ENCODE measurements at regions not wholly inside any gene's neighbourhood (a gene's known extent, or its start where the extent isn't known, plus 50 kb on each side); places are given as distances from the start of the nearest gene placed in this dataset.
"Not testable (repeated sequence)": the region's sequence is repeated elsewhere in the genome, so short reads cannot be mapped to it uniquely, and the experiment has no call there.

DNA sequence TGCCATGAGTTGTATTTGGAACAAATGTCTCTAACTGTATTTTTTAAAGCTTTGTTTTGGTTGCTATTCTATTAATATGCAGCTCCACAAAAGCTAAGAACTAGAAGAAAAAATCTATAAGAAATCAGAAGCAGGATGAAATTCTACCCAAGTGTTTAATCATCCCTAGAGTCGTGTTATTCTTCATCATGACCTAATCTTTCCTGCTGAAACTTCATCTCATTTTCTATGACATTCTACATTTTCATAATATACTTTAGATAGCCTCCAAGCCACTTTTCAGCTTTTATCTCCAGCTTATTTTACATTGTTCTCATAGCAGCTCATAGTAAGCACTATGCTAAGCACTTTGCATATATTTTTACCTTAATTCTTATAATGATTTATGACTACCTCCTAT lies 302.8 kb downstream of the FOXO1 start:
- no peak for DNase-seq (ENCODE audit: low read depth)

DNA sequence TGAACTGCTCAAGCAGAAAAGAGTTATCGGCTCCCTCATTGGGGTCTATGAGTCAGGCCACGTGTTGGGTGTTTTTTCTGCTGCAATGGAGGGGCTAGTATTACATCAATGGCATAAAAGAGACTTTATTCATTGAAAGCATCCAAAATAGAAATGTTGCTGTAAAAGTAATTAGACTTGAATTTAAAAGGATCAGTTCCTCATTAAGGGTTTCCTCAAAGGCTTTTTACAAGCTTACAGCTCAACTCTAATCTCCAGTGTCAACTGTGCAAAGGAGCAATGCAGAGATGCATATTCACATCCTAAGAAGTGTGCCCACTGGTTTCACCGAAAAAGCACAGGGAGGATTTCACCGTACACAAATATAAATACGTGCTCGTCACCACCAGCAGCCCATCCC lies 300.3 kb downstream of the FOXO1 start:
- no peak for DNase-seq (ENCODE audit: low read depth)

DNA sequence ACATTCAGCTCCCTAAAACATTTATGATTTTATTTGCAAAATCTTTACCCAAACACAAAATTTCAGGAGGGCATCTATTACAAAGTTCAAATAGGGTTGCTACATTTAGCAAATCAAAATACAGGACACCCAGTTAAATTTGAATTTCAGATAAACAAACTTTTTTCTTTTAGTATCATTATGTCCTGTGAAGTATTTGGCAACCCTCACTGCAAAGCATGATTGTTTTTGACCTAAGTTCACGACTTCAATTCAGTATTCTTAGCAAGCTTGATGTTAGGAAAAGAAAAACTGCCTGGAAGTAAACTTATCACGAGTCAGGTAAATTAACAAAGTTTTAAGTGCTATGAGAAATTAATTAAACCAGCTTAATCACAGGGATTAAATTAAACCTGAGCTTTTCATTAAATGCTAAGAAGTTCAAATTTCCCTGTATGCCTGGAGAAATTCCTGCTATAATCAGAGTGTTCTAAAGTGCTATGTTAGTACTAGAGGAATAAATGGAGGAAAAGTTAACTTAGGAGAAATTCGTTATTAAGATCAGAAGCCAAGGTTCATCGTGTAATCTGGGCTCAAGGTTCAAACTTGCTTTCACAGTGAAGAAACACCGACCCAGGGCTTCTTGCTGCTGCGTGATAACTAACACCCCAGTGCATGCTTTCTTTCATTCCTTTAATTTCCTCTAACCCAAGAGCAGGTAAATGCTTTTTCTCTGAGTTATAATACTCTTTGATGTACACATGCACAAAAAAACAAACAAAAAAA lies 298.1 kb downstream of the FOXO1 start:
- no peak for DNase-seq (ENCODE audit: low read depth)

DNA sequence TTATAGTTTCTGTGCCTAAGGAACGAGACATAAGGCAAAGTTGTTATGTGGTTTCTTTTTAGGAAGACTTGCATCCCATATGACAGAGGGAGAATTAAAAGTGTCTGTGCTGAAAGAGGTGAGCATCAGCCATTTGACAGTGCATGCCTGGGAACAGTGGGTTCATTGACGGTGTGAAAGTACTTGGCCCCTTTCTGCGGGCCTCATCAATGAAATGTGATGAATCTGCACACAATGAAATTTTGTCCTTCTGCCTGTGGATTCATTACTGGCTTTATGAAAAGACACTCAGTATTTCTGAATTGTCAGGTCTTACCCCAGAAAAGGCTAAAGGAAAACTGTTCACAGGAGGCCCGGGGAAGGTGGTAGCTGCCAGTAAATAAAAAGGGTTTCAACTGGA lies 295.8 kb downstream of the FOXO1 start:
- DNase-seq (ENCODE audit: low read depth) = no peak

DNA sequence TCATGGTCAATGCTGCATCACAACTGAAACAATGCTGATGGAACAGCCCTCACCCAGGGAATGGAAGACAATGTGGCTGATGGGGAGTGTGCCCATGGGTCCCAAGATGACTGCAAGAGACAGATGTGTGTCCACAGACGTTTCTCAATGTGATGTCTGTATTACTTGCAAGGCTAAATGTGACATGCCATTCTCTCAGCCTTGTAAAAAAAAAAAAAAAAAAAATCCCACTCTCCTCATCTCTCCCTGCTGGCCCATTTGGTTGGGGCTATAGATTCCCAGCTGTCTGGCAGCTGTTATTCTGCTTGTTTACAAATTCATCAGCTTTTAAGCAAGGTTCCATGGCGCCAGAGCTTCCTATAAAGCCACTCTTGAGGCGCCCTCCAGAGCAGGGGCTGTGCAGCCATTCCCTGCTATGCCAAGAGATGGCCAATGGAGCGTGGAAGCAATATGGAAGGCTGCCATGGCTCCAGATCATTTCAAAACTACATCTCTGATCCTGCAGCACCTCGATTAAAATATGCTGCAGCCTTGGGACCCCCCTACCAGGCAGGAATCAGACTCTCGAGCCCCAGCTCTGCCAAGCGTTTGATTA lies 294.8 kb downstream of the FOXO1 start:
- DNase-seq (ENCODE audit: low read depth) = no peak

DNA sequence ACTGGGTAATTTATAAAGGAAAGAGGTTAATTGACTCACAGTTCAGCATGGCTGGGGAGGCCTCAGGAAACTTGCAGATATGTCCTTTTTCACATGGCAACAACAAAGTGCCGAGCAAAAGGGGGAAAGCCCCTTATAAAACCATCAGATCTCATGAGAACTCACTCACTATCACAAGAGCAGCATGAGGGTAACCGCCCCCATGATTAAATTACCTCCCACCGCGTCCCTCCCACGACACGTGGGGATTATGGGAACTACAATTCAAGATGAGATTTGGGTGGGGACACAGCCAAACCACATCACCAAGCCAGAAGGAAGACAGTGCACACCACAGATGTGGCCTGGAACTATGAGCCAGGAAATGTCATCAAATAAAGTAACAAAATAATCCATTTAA lies 292.8 kb downstream of the FOXO1 start:
- not testable (repeated sequence) for DNase-seq (ENCODE audit: low read depth)

DNA sequence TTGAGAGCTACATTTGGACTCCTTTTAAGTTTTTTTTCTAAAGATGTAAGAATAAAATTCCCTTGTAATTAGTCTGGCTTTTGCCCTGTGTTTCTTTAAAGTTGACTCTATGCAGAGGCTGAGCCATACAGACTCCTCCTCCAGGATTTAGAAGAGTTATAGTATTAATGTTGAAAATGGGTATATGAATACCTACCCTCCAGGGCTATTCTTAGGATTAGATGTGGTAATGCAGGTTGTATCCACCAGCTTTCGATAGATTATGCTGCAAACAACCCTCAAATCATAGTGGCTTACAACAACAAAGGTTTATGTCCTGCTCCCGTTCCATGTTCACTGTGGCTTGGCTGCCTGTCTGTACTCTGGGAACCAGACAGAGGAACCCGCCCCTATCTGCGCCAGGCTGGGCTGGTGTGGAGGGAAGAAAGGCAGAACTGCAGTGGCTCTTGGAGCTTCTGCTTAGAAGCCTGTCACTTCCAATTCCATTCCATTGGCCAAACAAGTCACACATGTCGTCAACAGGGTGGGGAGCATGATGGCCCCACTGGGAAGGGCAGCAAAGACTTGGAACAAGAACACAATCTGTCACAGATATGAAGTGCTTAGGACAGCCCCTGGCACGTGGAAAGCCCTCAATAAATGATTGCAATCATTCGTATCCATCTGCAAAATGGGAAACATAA lies 290.8 kb downstream of the FOXO1 start:
- no peak for DNase-seq (ENCODE audit: low read depth)

DNA sequence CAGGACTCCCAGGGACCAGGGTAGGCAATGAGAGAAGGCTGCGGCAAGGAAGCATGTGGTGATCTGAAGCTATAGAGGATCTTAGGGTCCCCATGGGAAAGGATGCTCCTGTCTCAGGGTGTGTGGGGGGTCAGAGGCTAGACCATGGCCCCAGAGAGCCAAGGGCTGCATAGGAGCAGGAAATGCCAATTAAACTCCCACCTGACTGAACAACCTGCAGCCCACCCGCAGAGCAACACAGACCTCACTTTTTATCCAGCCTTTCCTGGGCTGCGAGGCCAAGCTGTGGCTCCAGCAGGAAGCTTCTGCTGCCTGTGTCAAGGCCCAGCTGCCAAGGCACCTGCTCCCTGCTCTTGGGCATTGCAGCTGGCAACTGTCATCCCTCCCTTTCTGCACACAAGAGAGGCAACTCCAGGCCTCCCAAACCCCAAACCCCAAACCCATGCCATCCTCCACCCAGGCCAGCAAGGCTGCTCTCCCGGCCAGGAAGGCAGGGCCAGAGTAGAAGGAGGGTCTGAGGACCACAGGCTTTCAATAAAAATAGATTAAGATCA lies 290.1 kb downstream of the FOXO1 start:
- DNase-seq (ENCODE audit: low read depth) = no peak

DNA sequence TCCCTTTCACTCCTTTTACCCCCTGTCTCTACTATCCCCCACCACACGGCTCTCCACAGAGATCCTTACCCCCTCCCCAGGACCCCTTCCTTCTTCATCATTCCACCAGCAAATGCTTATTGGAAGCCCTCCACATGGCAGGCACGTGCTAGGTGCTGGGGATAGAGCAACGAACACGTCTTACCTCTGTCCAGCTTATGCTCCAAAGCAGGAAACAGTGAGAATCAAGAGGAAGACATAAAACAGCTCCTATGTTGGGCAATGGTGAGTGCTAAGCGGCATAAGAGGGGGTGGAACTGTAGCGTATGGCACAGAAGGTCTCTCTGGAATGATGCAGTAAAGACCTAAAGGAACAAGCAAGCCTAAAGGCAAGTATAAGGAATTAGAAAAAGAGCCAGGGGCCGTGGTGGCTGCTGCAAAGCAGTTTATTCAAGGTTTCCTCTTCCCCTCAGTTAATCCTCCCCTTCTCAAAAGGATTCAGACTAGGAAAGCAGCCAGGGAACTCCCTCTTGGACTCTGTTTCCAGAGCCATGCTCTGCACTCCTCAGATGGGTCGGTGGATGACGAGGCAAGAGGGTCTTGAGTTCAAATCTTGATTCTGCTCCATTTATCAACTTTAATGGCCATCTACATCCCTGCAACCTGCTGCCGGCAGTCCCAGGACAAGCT lies 289.4 kb downstream of the FOXO1 start:
- DNase-seq (ENCODE audit: low read depth) = no peak

DNA sequence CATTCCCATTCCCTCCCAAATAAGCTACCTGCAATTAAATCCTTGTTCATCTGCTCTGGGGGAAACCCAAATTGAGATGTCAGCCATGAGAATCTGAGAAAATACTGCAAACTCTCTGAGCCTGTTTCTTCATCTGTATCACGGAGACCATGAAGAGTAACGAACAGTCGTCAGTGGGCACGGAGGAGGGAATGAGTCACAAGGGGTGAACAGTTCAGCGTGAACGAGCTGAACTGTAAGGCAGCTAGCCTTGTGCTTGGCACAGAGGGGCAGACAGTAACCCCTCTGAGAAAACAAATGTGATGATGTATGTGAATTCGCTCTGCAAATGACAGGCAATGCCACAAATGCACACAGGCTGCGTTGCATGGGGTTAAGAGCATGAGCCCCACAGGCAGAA lies 288.7 kb downstream of the FOXO1 start:
- peak; percentile 56 for DNase-seq (ENCODE audit: low read depth)

DNA sequence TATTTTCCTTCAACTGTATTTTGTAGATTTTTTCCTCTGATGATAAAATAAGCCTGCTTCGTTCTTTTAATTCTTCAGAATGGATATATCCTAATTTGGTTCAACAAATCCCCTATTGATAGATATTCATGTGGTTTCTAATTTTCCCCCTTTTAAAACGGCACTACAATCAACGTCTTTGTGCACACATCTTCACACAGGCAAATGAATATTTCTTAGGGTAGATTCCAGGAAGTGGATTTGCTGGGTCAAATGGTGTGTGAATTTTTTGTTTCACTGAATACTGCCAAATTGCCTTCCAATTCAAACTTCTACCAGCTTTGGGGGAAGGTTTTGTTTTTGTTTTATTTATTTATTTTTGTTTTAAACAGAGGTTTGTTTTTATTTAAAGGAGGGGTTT lies 287.2 kb downstream of the FOXO1 start:
- DNase-seq (ENCODE audit: low read depth) = no peak

DNA sequence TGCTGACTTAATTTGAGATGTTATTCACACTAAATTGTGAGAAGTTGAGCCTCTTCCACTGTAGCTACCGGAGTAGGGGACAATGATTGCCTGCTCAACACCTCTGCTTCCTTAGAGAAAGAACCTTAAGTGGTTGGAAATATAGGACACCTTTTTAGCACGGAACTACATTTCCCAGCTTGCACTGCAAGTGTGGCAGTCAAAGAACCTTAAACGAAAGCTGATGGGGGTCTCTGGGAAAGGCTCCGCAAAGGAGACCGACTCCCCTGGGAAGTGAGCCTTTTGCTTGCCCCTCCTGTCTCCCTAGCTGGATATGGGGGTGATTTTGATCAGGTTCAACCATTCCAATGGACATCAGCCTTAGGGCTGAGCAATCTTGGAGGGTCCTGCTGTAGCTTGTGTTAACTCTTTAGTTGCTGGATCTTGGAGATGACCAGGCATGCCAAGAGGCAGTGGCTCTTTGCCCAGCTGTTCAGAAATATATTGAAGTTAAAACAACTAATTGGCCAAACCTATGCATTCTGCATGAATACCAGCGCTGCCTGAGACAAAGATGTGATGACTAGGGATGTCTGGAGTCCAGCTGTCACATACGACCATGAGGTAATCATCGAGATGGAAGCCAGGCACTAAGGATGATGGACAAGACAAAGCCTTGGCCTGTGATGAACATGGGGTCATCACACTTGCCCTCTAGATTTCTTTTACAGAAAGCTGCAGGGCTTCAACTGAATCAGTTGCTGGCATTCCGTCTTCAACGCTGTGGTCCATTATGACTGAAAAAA lies 286.5 kb downstream of the FOXO1 start:
- no peak for DNase-seq (ENCODE audit: low read depth)

DNA sequence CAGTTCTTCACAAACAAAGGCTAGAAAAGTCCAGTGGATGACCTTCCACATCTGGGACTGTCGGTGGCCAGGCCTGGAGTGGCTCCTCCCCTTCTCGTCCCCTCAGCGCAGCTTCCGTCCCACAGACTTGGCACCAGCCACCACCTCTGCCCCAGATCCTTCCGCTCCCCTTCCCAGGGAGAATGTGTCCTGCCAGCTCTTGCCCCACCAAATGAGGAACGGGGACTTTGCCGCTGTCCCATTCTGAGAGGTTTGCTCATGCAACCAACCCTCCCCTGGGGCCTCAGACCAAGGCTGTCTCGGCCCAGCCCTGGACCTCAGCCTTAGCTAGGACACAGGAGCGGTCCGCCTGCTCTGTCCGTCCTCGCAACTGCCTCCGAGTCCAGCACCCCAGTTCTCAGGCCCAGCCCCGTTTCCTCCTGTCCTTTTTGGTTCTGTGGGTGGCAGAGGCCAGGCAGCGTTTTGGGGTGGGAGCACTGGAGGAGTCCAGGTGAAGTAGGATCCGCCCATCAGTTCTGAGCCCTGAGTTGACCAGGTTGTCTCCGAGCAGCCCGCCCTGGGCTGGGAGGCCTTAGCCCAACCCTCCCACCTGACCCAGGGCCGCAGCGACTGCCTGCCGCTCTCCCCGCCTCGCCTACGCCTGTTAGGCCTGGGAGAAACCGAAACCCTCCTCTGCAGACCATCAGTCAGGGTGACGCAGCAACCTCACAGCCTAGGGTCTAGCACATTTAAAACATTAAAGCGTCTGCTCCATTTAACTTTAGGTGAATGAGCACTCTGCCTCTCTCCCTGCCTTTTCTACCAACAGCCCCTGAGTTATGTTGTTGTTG lies 284.3 kb downstream of the FOXO1 start:
- no peak for DNase-seq (ENCODE audit: low read depth)

DNA sequence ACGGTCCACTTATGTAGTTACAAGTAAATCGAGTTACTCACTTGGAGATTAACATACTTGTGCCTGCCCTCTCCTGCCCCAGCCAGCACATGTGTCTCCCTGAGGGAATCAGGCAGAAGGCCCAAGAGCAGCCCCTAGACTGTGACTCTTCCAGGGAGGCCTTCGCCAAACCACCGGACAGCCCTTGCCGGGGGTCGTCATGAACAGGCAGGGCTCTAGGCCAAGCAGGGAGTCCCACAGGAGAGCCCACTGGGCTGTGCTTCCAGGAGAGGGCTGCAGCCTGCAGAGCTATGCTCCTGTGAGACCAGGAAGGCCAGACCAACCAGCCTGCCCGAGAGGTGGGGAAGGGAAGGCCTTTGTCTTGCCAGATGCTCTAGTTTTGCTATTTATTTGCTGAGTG lies 283.3 kb downstream of the FOXO1 start:
- no peak for DNase-seq (ENCODE audit: low read depth)

DNA sequence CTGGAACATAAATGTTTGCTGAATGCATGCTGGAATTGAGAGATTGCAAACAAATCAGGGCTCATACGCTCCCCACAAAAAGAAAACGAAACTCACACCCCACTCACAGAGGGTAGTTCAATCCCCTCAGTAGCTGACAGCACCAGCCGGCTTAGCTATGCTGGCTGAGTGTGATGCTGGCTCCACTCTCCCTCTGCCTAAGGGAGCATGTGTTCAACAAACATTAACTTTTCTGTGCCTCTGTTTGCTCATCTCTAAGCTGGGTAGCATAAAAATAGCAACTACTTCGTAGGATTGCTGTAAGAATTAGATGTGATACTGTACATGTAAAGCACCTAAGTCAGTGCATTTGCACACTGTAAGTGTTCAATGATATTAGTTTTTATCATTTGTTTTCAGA lies 282.6 kb downstream of the FOXO1 start:
- no peak for DNase-seq (ENCODE audit: low read depth)

DNA sequence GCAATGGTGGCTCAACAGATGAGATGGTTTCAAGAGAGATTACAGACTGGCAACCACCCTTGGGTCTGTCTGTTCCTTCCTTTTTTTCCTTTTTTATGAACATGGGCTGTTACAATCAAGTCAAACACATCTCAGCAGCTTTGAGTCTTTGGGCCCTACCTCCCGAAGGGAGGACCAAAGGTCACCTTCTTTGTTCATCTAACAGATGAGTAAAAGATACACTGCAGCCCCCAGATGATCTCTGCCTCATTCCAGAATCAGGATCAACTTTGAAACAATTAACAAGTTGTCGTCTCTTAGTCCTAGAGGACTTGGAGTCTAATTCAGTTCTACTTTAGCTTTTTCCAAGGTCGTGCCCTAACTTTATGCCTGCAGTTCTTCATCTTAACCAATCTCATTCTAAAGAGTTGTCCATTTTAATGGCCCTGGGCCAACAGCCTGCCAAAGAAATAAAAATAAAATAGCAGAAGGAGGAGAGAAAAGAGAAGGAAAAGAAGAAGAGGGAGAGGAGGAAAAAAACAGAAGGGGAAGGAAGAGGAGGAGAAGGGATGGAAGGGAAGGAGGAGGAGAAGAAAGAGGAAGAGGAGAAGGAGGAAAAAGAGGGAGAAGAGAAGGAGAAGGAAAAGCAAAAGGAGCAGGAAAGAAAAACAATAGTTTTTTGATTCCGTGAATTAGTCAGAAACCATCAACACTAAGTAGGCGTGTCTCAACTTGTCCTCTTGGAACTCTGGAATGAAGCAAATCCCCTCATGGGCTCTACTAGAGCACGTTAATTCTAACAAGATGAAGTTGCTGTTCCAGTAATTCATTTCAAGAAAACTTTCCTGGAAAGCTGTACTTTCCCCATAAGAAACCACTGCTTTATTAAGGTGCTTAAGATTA lies 281.2 kb downstream of the FOXO1 start:
- DNase-seq (ENCODE audit: low read depth) = no peak

DNA sequence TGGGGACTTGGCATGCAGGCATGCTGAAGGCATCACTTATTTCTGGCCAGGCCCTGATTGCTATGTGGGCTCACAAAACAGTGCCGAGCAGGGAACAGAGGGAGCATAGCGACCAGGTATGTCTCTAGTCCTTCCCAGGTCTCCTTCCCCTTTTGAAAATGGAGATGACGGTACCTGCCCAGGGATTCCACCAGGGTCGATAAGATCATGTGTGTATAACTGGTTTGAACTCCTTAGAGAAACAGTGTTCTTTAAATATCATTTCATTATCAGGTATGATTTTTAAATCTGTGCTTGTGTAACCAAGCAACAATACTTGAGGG lies 280.6 kb downstream of the FOXO1 start:
- no peak for DNase-seq (ENCODE audit: low read depth)

DNA sequence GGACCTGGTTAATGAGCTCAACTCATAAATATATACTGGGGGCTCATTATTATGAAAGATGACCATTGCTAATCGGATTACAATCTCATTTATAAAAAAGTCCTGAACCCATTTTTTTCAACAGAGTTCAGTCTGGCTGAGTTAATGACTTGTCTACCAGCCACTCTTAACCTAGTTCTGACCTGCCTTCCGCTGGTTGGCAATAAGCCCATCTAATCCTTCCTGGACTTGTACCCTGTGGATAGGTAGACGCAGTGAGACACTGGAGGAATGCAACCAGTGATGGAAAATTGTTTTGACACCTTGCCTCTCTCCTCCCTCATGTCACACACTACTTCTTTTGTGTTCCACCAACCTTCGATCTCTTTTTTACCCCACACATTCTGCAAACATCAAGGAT lies 279.9 kb downstream of the FOXO1 start:
- DNase-seq (ENCODE audit: low read depth) = no peak

DNA sequence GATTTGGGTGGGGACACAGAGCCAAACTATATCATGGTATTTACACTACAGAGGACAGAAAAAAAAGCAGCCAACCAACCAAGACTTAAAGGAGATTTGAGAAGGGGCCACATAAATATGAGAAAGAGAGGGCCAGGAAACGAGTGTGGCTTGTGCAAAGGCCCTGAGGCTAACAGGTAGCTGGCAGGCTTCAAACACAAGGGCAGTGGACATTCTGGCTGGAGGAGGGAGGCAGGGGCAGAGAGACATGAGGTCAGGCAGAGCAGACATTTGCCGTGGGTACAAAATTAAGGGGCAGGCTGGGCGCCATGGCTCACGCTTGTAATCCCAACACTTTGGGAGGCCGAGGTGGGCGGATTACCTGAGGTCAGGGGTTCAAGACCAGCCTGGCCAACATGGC lies 278.7 kb downstream of the FOXO1 start:
- DNase-seq (ENCODE audit: low read depth) = no peak

DNA sequence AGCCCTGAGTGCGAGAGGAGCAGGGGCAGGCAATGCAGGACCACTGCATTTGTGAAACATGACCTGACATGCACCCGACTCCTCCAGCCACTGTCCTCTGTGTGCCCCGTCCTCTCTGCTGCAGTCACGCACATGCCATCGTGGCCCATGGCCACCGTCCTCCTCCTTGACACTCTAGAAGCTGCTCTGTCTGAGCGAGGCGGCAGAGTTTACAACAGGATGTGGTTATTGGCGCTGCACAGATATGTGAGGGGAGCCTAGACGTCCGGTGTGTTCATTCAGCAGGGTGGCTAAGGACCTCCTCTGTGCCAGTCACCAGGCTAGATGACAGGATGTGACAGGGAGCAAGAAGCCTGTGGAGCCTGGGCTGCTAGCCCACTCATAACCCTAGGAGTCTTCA lies 277.8 kb downstream of the FOXO1 start:
- peak; percentile 92 for DNase-seq (ENCODE audit: low read depth)

All from EH (cell line).